Gastrocnemius medialis (tissue), 4 donors: ENCODE measurements at regions not wholly inside any gene's neighbourhood (a gene's known extent, or its start where the extent isn't known, plus 50 kb on each side); places are given as distances from the start of the nearest gene placed in this dataset.

Source experiments
- ATAC-seq, 2 donors: fragments of 150-250 bp; one replicate each; pipeline ENCODE4 v1.9.1; 2016
- DNase-seq, 2 donors: peaks; one replicate each; pipeline ENCODE4 v3.0.0-alpha.2; 2019
- H3K27ac ChIP-seq, 4 donors: fragments of 200-600 bp; sonication (generic); 1 replicate in 1 of 4; 2 replicates in 3 of 4; pipeline ENCODE4 v1.5.1; 2016 to 2018; ENCODE audit warnings: mild to moderate bottlenecking in 2 of 4, moderate library complexity in 1 of 4
- H3K27me3 ChIP-seq, 3 donors: fragments of 200-600 bp; sonication (generic) in 2 of 3; 1 replicate in 1 of 3; 2 replicates in 2 of 3; pipeline versions ENCODE4 v1.5.1 to v1.6.0; 2016 to 2019; ENCODE audit warnings: mild to moderate bottlenecking in 1 of 3, moderate library complexity in 1 of 3
- H3K36me3 ChIP-seq, 2 donors: fragments of 200-600 bp; sonication (generic) in 1 of 2; one replicate each; pipeline ENCODE4 v1.5.1; 2017 to 2018
- H3K4me1 ChIP-seq, 2 donors: fragments of 200-600 bp; sonication (generic) in 1 of 2; one replicate each; pipeline ENCODE4 v1.5.1; 2016 to 2017; ENCODE audit warnings: mild to moderate bottlenecking in 2 of 2
- H3K4me3 ChIP-seq, 4 donors: fragments of 200-600 bp; sonication (generic) in 3 of 4; 1 replicate in 1 of 4; 2 replicates in 3 of 4; pipeline ENCODE4 v1.5.1; 2016 to 2019; ENCODE audit warnings: mild to moderate bottlenecking in 2 of 4
- H3K9me3 ChIP-seq, 3 donors: fragments of 200-600 bp; sonication (generic) in 2 of 3; 1 replicate in 1 of 3; 2 replicates in 2 of 3; pipeline ENCODE4 v1.5.1; 2016 to 2019
- CTCF ChIP-seq, 5 experiments: fragments of 450-650 bp in 3 of 5; fragments of 200-600 bp in 2 of 5; sonication (generic) in 2 of 5; IDR thresholded peaks in 4 of 5; conservative IDR thresholded peaks in 1 of 5; 1 replicate in 4 of 5; 2 replicates in 1 of 5; pipeline ENCODE4 v1.5.1; 2016 to 2019; ENCODE audit warnings: antibody characterized with exemption in 5 of 5, mild to moderate bottlenecking in 3 of 5, moderate library complexity in 3 of 5
- POLR2A ChIP-seq, 2 donors: fragments of 450-650 bp; IDR thresholded peaks; one replicate each; pipeline ENCODE4 v1.6.1; 2017; ENCODE audit warnings: antibody characterized with exemption in 2 of 2, mild to moderate bottlenecking in 2 of 2, moderate library complexity in 2 of 2
- in situ Hi-C, 4 donors: fragments of 200-750 bp; cut with MboI; loops; one replicate each; pipeline versions ENCODE4 v1.15.0 to v1.8.0; 2017; ENCODE audit warnings: low sequenced_read_pairs in 4 of 4
- intact Hi-C: fragments of 100-400 bp; cut with DNase I; formaldehyde crosslinking; loops from one replicate; pipeline ENCODE4 v1.15.1; 2023; ENCODE audit warnings: low total_unique reads

DNA sequence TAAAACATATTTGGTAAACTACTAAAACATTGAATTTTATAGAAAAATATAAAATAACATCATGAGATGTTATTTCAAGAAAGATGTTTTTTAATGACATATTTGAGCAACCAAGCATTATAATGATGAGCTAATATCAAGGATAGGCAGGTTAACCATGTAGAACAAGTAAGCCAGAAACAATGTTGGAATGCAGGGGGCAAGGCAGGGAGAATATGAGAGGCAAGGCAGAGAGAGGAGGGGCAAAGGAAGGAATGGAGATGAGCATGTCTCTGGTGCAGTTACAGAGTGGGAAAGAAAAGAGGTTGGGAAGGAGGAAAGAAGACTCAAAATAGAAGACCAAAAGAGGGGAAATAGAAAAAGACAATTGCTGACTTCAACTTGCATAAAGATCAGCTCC, 390.4 kb downstream of the MCTP2 start:
- in situ Hi-C loops (no loop called here), intact Hi-C loops (no loop called here)
- Histone ChIP-seq H3K36me3 (no peaks in the 10 kb centered on the region), H3K27ac (no peak overlapping the region), H3K4me1 (no peaks in the 10 kb centered on the region), H3K27me3 (no peaks in the 10 kb centered on the region), H3K9me3 (no peaks in the 10 kb centered on the region), H3K4me3 (no peak overlapping the region)
- no peak for TF ChIP-seq POLR2A (IDR thresholded peaks at IDR 0.05)
- no peak for TF ChIP-seq CTCF (IDR thresholded peaks at IDR 0.05 in 4 of 5, conservative IDR thresholded peaks at IDR 0.05 in 1 of 5)
- DNase-seq (no peak), ATAC-seq (no peak)

DNA sequence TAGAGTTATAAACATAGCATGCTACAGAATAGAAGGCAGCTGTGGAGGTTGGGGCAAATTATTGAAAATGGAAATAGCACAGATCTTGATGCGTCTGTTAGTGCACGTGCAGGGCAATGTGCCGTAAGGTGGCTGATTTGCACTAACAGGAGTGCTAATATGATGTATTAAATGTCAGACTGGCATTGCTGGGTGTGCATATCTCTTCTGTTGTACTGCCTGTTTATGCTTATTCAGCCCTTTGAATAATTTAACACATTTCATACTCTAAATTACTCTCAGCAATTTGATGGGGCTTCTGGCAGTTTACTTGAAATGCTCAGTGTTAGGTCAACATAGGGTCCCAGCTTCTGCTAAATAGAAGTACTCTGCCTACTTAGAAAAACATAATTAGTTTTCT, 395.6 kb downstream of the MCTP2 start:
- in situ Hi-C loops: no loop called here
- H3K4me1 ChIP-seq: no peaks in the 10 kb centered on the region
- no peak for TF ChIP-seq POLR2A (IDR thresholded peaks at IDR 0.05)
- TF ChIP-seq CTCF (IDR thresholded peaks at IDR 0.05 in 4 of 5, conservative IDR thresholded peaks at IDR 0.05 in 1 of 5): no peak
- no peaks in the 10 kb centered on the region for H3K36me3 ChIP-seq
- ATAC-seq: no peak
- H3K4me3 ChIP-seq: no peak overlapping the region
- DNase-seq: no peak
- H3K27ac ChIP-seq: no peak overlapping the region
- intact Hi-C loops: no loop called here
- no peaks in the 10 kb centered on the region for H3K9me3 ChIP-seq
- no peaks in the 10 kb centered on the region for H3K27me3 ChIP-seq

DNA sequence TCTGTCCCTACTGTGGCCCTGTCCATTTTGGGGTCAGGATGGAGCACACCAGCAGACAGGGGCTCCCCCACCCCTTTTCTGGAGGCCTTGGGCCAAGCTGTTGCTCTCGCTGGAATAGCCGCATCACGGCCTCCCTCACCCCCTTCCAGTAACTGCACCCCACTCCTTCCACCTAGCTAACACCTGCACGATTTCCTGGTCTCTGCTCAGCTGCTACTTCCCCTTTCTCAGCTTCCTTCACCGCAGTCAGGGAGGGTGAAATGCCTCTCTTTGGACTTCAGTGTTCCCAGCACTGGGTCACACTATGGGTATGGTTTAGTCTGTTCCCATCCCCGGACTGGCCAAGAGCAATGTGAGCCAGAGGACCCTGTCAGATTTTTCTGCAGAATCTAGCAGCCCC, 400.2 kb downstream of the MCTP2 start:
- in situ Hi-C loops: no loop called here
- H3K4me1 ChIP-seq: no peaks in the 10 kb centered on the region
- H3K4me3 ChIP-seq: no peak overlapping the region
- no peak for ATAC-seq
- no peaks in the 10 kb centered on the region for H3K9me3 ChIP-seq
- DNase-seq: no peak
- H3K27ac ChIP-seq: no peak overlapping the region
- no peaks in the 10 kb centered on the region for H3K36me3 ChIP-seq
- H3K27me3 ChIP-seq: no peaks in the 10 kb centered on the region
- intact Hi-C loops: no loop called here
- TF ChIP-seq CTCF (IDR thresholded peaks at IDR 0.05 in 4 of 5, conservative IDR thresholded peaks at IDR 0.05 in 1 of 5) (no peak), POLR2A (IDR thresholded peaks at IDR 0.05) (no peak)

DNA sequence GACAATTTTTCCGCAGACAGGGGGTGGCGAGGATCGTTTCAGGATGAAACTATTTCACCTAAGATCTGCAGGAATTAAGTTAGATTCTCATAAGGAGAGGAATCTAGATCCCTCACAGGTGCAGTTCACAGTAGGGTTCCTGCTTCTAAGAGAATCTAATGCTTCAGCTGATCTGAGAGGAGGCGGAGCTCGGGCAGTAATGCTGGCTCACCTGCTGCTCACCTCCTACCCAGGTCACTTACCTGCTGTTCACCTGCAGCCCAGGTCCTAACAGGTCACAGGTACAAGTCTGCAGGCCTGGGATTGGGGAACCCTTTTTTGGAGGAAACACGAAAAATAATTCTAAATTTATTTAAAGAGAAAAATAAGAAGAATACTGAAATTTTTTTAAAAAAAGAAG, 406.8 kb downstream of the MCTP2 start:
- no peak overlapping the region for H3K27ac ChIP-seq
- no peak for TF ChIP-seq POLR2A (IDR thresholded peaks at IDR 0.05)
- no peak for TF ChIP-seq CTCF (IDR thresholded peaks at IDR 0.05 in 4 of 5, conservative IDR thresholded peaks at IDR 0.05 in 1 of 5)
- DNase-seq: no peak
- no peaks in the 10 kb centered on the region for H3K4me1 ChIP-seq
- no peaks in the 10 kb centered on the region for H3K36me3 ChIP-seq
- intact Hi-C loops (no loop called here), in situ Hi-C loops (no loop called here)
- H3K9me3 ChIP-seq: no peaks in the 10 kb centered on the region
- no peak for ATAC-seq
- H3K4me3 ChIP-seq: no peak overlapping the region
- no peaks in the 10 kb centered on the region for H3K27me3 ChIP-seq

DNA sequence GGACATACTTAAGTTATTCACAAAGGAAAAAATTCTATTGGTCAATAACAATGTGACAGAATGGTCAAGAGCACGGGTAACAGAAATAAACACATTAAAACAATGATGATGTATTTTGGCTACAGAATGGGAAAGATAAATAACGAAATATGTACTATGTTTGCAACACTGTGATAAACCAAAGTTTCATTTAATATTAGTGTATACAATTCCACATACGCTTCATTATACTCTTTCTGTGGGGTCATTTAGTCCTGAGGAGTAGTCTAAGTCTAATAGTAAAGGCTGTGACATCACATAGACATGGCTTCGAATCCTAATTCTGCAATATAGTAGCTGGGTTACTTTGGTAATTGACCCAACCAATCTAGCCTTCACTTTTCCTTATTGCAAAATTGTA, 408.3 kb downstream of the MCTP2 start:
- Histone ChIP-seq H3K27ac (no peak overlapping the region), H3K27me3 (no peaks in the 10 kb centered on the region), H3K9me3 (no peaks in the 10 kb centered on the region), H3K4me1 (no peaks in the 10 kb centered on the region), H3K36me3 (no peaks in the 10 kb centered on the region), H3K4me3 (no peak overlapping the region)
- intact Hi-C loops (no loop called here), in situ Hi-C loops (no loop called here)
- no peak for DNase-seq
- ATAC-seq: no peak
- TF ChIP-seq POLR2A (IDR thresholded peaks at IDR 0.05) (no peak), CTCF (IDR thresholded peaks at IDR 0.05 in 4 of 5, conservative IDR thresholded peaks at IDR 0.05 in 1 of 5) (no peak)
